ENCODE measurements at regions not wholly inside any gene's neighbourhood (a gene's known extent, or its start where the extent isn't known, plus 50 kb on each side); places are given as distances from the start of the nearest gene placed in this dataset.
"Not testable (repeated sequence)": the region's sequence is repeated elsewhere in the genome, so short reads cannot be mapped to it uniquely, and the experiment has no call there.

- Histone ChIP-seq H3K36me3 (ENCODE audit: control insufficient read depth, insufficient read depth, low read length) (no peaks in the 10 kb centered on the region), H3K27me3 (ENCODE audit: control insufficient read depth, insufficient read depth, low read length) (no peaks in the 10 kb centered on the region), H3K4me3 (ENCODE audit: low read depth, low read length) (no peak overlapping the region)
- TF ChIP-seq CTCF (IDR thresholded peaks at IDR 0.05; ENCODE audit: insufficient read depth, low read length, poor library complexity, severe bottlenecking): no peak
- DNase-seq (ENCODE audit: low read depth): no peak
Observed at GRCh38 chr6:79808921-79809320, 138.4 kb downstream of the ELOVL4 start.

GRCh38 chr6:79806661-79807060, 140.7 kb downstream of the ELOVL4 start:
- H3K4me3 ChIP-seq (ENCODE audit: low read depth, low read length); H3K36me3 ChIP-seq (ENCODE audit: control insufficient read depth, insufficient read depth, low read length); H3K27me3 ChIP-seq (ENCODE audit: control insufficient read depth, insufficient read depth, low read length); DNase-seq (ENCODE audit: low read depth): not testable (repeated sequence)

- no peak for DNase-seq (ENCODE audit: low read depth)
- Histone ChIP-seq H3K36me3 (ENCODE audit: control insufficient read depth, insufficient read depth, low read length) (no peaks in the 10 kb centered on the region), H3K27me3 (ENCODE audit: control insufficient read depth, insufficient read depth, low read length) (no peaks in the 10 kb centered on the region), H3K4me3 (ENCODE audit: low read depth, low read length) (no peak overlapping the region)
- no peak for TF ChIP-seq CTCF (IDR thresholded peaks at IDR 0.05; ENCODE audit: insufficient read depth, low read length, poor library complexity, severe bottlenecking)
Observed at GRCh38 chr6:79804732-79805131, 142.6 kb downstream of the ELOVL4 start.

GRCh38 chr6:79803917-79804316, 143.4 kb downstream of the ELOVL4 start:
- DNase-seq (ENCODE audit: low read depth): no peak
- Histone ChIP-seq H3K27me3 (ENCODE audit: control insufficient read depth, insufficient read depth, low read length) (no peaks in the 10 kb centered on the region), H3K36me3 (ENCODE audit: control insufficient read depth, insufficient read depth, low read length) (no peaks in the 10 kb centered on the region), H3K4me3 (ENCODE audit: low read depth, low read length) (no peak overlapping the region)
- no peak for TF ChIP-seq CTCF (IDR thresholded peaks at IDR 0.05; ENCODE audit: insufficient read depth, low read length, poor library complexity, severe bottlenecking)

GRCh38 chr6:79802657-79803300, 144.6 kb downstream of the ELOVL4 start:
- no peak for TF ChIP-seq CTCF (IDR thresholded peaks at IDR 0.05; ENCODE audit: insufficient read depth, low read length, poor library complexity, severe bottlenecking)

GRCh38 chr6:79801362-79801761, 146.0 kb downstream of the ELOVL4 start:
- TF ChIP-seq CTCF (IDR thresholded peaks at IDR 0.05; ENCODE audit: insufficient read depth, low read length, poor library complexity, severe bottlenecking): no peak
- Histone ChIP-seq H3K27me3 (ENCODE audit: control insufficient read depth, insufficient read depth, low read length) (no peaks in the 10 kb centered on the region), H3K36me3 (ENCODE audit: control insufficient read depth, insufficient read depth, low read length) (no peaks in the 10 kb centered on the region), H3K4me3 (ENCODE audit: low read depth, low read length) (no peak overlapping the region)
- no peak for DNase-seq (ENCODE audit: low read depth)

More at GRCh38 chr6:79802657-79803300, 144.6 kb downstream of the ELOVL4 start:
- no peaks in the 10 kb centered on the region for H3K36me3 ChIP-seq (ENCODE audit: control insufficient read depth, insufficient read depth, low read length)
- H3K4me3 ChIP-seq (ENCODE audit: low read depth, low read length): no peak overlapping the region
- no peaks in the 10 kb centered on the region for H3K27me3 ChIP-seq (ENCODE audit: control insufficient read depth, insufficient read depth, low read length)
- DNase-seq (ENCODE audit: low read depth): no peak
